Lower lobe of right lung (tissue), 2 donors: ENCODE measurements at regions not wholly inside any gene's neighbourhood (a gene's known extent, or its start where the extent isn't known, plus 50 kb on each side); places are given as distances from the start of the nearest gene placed in this dataset.

ENCODE experiments used
- ATAC-seq, 2 donors: fragments of 200-7000 bp; cut with Tn5 transposase; one replicate each; pipeline ENCODE4 v1.9.1; 2020 to 2022; ENCODE audit warnings: mild to moderate bottlenecking in 2 of 2, moderate library complexity in 2 of 2
- DNase-seq: peaks from one replicate; pipeline ENCODE4 v3.0.0-alpha.2; 2020
- H3K27ac ChIP-seq: fragments of 200-600 bp; one replicate; pipeline ENCODE4 v1.8.0; 2022
- H3K27me3 ChIP-seq: fragments of 200-600 bp; one replicate; pipeline ENCODE4 v1.8.0; 2022; ENCODE audit warnings: low read depth
- H3K36me3 ChIP-seq: fragments of 200-600 bp; one replicate; pipeline ENCODE4 v1.8.0; 2022; ENCODE audit warnings: mild to moderate bottlenecking
- H3K4me1 ChIP-seq: fragments of 200-600 bp; one replicate; pipeline ENCODE4 v1.8.0; 2022
- H3K4me3 ChIP-seq: fragments of 200-600 bp; one replicate; pipeline ENCODE4 v1.8.0; 2022; ENCODE audit warnings: mild to moderate bottlenecking
- H3K9me3 ChIP-seq: fragments of 200-600 bp; one replicate; pipeline ENCODE4 v1.8.0; 2022
- intact Hi-C: fragments of 100-400 bp; cut with DNase I; formaldehyde crosslinking; loops from one replicate; pipeline ENCODE4 v1.11.0; 2022
- TF ChIP-seq, protein P1 (sequence below): fragments of 200-600 bp; IDR thresholded peaks from one replicate; pipeline ENCODE4 v1.8.0; 2022; ENCODE audit warnings: antibody characterized with exemption, mild to moderate bottlenecking
- donor health status: DM: no; HTN: yes; CAD: no; lungs with severe emphysema.

- intact Hi-C loops = no loop called here
- Histone ChIP-seq H3K27me3 (no peaks in the 10 kb centered on the region), H3K27ac (no peak overlapping the region), H3K36me3 (no peaks in the 10 kb centered on the region), H3K4me1 (no peaks in the 10 kb centered on the region), H3K4me3 (no peak overlapping the region), H3K9me3 (peaks cover 5% of the 10 kb centered on the region)
- ATAC-seq (no peak), DNase-seq (no peak)
- TF ChIP-seq, protein P1, sequence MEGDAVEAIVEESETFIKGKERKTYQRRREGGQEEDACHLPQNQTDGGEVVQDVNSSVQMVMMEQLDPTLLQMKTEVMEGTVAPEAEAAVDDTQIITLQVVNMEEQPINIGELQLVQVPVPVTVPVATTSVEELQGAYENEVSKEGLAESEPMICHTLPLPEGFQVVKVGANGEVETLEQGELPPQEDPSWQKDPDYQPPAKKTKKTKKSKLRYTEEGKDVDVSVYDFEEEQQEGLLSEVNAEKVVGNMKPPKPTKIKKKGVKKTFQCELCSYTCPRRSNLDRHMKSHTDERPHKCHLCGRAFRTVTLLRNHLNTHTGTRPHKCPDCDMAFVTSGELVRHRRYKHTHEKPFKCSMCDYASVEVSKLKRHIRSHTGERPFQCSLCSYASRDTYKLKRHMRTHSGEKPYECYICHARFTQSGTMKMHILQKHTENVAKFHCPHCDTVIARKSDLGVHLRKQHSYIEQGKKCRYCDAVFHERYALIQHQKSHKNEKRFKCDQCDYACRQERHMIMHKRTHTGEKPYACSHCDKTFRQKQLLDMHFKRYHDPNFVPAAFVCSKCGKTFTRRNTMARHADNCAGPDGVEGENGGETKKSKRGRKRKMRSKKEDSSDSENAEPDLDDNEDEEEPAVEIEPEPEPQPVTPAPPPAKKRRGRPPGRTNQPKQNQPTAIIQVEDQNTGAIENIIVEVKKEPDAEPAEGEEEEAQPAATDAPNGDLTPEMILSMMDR = no peak
Measured at GRCh38 chr4:170339522-170339921, 249.8 kb upstream of the AADAT start.

- H3K27me3 ChIP-seq = no peaks in the 10 kb centered on the region
Measured at GRCh38 chr4:170336238-170336775, 246.6 kb upstream of the AADAT start.

DNA sequence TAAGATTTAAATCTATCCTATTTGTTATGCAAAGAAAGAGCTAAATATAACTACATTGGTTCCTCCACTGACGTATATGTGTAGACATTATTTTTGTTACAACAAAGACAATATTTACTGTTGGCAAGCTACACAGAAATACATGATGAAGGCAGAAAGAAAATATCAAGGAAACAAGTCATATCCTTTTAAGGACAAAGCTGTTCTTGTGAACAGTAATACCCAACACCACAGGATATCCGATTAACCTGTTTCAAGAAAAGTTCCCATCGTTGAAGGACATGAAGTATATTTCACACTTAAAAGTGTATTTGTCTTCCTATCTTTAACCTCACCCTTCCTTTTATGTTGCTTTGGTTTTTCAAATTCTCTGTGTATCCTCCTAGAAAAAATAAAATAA, 235.8 kb upstream of the AADAT start:
- Histone ChIP-seq H3K4me3 (no peak overlapping the region), H3K36me3 (no peaks in the 10 kb centered on the region), H3K27ac (no peak overlapping the region), H3K27me3 (no peaks in the 10 kb centered on the region), H3K9me3 (peaks cover 5% of the 10 kb centered on the region), H3K4me1 (no peaks in the 10 kb centered on the region)
- DNase-seq = no peak
- intact Hi-C loops = no loop called here
- ATAC-seq = no peak
- TF ChIP-seq, protein P1 = no peak

More at GRCh38 chr4:170336238-170336775, 246.6 kb upstream of the AADAT start:
- no peak for ATAC-seq
- H3K36me3 ChIP-seq = no peaks in the 10 kb centered on the region
- no peak overlapping the region for H3K4me3 ChIP-seq
- no peaks in the 10 kb centered on the region for H3K4me1 ChIP-seq
- H3K9me3 ChIP-seq = peaks cover 5% of the 10 kb centered on the region
- no peak overlapping the region for H3K27ac ChIP-seq
- intact Hi-C loops = no loop called here
- DNase-seq = no peak
- TF ChIP-seq, protein P1 = no peak

- DNase-seq (no peak), ATAC-seq (no peak)
Measured at GRCh38 chr4:170323623-170324022, 233.9 kb upstream of the AADAT start.

GRCh38 chr4:170307182-170307581, 217.4 kb upstream of the AADAT start:
- intact Hi-C loops = no loop called here
- no peaks in the 10 kb centered on the region for H3K9me3 ChIP-seq
- no peak for ATAC-seq
- H3K27ac ChIP-seq = no peak overlapping the region
- H3K4me3 ChIP-seq = no peak overlapping the region
- TF ChIP-seq, protein P1 = no peak
- no peaks in the 10 kb centered on the region for H3K27me3 ChIP-seq
- H3K4me1 ChIP-seq = no peaks in the 10 kb centered on the region
- no peaks in the 10 kb centered on the region for H3K36me3 ChIP-seq
- DNase-seq = no peak

More at GRCh38 chr4:170323623-170324022, 233.9 kb upstream of the AADAT start:
- H3K4me3 ChIP-seq = no peak overlapping the region
- H3K27ac ChIP-seq = no peak overlapping the region
- no peaks in the 10 kb centered on the region for H3K36me3 ChIP-seq
- H3K9me3 ChIP-seq = peaks cover 5% of the 10 kb centered on the region
- intact Hi-C loops = no loop called here
- no peaks in the 10 kb centered on the region for H3K27me3 ChIP-seq
- no peaks in the 10 kb centered on the region for H3K4me1 ChIP-seq
- TF ChIP-seq, protein P1 = no peak
